ENCODE measurements at regions not wholly inside any gene's neighbourhood (a gene's known extent, or its start where the extent isn't known, plus 50 kb on each side); places are given as distances from the start of the nearest gene placed in this dataset.

DNA sequence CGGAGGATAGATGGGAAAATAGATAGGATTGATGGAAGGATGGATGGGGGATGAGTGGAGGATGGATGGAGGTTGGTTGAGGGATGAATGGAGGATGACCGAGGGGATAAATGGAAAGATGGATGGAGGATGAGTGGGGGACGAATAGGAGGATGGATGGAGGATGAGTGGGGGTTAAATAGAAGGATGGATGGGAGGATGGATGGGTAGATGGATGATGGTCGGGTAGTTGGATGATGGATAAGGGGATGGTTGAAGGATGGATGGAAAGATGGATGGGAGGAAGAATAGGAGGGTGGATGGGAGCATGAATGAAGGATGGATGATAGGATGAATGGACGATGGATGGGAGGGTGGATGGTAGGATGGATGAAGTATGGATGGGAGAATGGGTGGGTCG lies 219.3 kb upstream of the IER5L start:
- TF ChIP-seq CTCF (IDR thresholded peaks at IDR 0.05) (no peak), ZFX (IDR thresholded peaks at IDR 0.05; ENCODE audit: borderline replicate concordance) (no peak)

All from 22Rv1 (cell line).